ENCODE measurements at regions not wholly inside any gene's neighbourhood (a gene's known extent, or its start where the extent isn't known, plus 50 kb on each side); places are given as distances from the start of the nearest gene placed in this dataset.

DNA sequence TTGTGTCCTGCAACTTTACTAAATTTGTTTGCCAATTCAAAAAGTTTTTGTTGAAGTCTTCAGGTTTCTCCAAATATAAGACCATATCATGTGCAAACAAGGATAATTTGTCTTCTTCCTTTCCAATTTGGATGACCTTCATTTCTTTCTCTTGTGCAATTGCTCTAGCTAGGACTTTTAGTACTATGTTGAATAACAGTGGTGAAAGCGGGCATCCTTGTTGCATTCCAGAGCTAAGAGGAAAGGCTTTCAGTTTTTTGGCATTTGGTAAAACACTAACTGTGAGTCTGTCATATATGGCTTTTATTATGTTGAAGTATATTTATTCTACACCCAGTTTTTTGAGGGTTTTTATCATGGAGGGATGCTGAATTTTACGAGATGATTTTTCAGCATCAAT is 630.0 kb upstream of the ADGRL2 start:
- Histone ChIP-seq H3K4me2 (ENCODE audit: low read depth, low read length, poor library complexity, severe bottlenecking) (no peak overlapping the region), H3K36me3 (ENCODE audit: low read length) (no peaks in the 10 kb centered on the region), H3K79me2 (ENCODE audit: insufficient read depth, low read length) (no peaks in the 10 kb centered on the region), H2AFZ (ENCODE audit: low read depth, low read length, severe bottlenecking) (no peak overlapping the region), H3K4me3 (ENCODE audit: insufficient read depth, low read length, poor library complexity, severe bottlenecking) (no peak overlapping the region), H3F3A (ENCODE audit: insufficient read depth) (no peaks in the 10 kb centered on the region), H3K27ac (ENCODE audit: low read depth, low read length) (no peak overlapping the region), H3K9me2 (replicated peaks; ENCODE audit: insufficient read depth, low read length) (no peaks in the 10 kb centered on the region), H4K20me1 (ENCODE audit: low read depth, low read length) (no peaks in the 10 kb centered on the region), H3K9me3 (ENCODE audit: insufficient read depth, low read length) (no peaks in the 10 kb centered on the region), H3K9ac (ENCODE audit: low read length) (no peak overlapping the region), H3K27me3 (ENCODE audit: low read length) (no peaks in the 10 kb centered on the region)
- TF ChIP-seq, protein P1, sequence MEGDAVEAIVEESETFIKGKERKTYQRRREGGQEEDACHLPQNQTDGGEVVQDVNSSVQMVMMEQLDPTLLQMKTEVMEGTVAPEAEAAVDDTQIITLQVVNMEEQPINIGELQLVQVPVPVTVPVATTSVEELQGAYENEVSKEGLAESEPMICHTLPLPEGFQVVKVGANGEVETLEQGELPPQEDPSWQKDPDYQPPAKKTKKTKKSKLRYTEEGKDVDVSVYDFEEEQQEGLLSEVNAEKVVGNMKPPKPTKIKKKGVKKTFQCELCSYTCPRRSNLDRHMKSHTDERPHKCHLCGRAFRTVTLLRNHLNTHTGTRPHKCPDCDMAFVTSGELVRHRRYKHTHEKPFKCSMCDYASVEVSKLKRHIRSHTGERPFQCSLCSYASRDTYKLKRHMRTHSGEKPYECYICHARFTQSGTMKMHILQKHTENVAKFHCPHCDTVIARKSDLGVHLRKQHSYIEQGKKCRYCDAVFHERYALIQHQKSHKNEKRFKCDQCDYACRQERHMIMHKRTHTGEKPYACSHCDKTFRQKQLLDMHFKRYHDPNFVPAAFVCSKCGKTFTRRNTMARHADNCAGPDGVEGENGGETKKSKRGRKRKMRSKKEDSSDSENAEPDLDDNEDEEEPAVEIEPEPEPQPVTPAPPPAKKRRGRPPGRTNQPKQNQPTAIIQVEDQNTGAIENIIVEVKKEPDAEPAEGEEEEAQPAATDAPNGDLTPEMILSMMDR (IDR thresholded peaks at IDR 0.05; ENCODE audit: insufficient read depth, low read length, poor library complexity, severe bottlenecking), result no peak
- TF ChIP-seq EZH2phosphoT487 (conservative IDR thresholded peaks at IDR 0.05; ENCODE audit: low read length), result no peak

GRCh38 chr1:81165963-81166362 is 634.8 kb upstream of the ADGRL2 start:
- Histone ChIP-seq H3K9me2 (replicated peaks; ENCODE audit: insufficient read depth, low read length) (no peaks in the 10 kb centered on the region), H3K4me2 (ENCODE audit: low read depth, low read length, poor library complexity, severe bottlenecking) (no peak overlapping the region), H4K20me1 (ENCODE audit: low read depth, low read length) (no peaks in the 10 kb centered on the region), H2AFZ (ENCODE audit: low read depth, low read length, severe bottlenecking) (no peak overlapping the region), H3F3A (ENCODE audit: insufficient read depth) (no peaks in the 10 kb centered on the region), H3K79me2 (ENCODE audit: insufficient read depth, low read length) (no peaks in the 10 kb centered on the region), H3K4me3 (ENCODE audit: insufficient read depth, low read length, poor library complexity, severe bottlenecking) (no peak overlapping the region), H3K9me3 (ENCODE audit: insufficient read depth, low read length) (no peaks in the 10 kb centered on the region), H3K27ac (ENCODE audit: low read depth, low read length) (no peak overlapping the region), H3K36me3 (ENCODE audit: low read length) (no peaks in the 10 kb centered on the region), H3K27me3 (ENCODE audit: low read length) (no peaks in the 10 kb centered on the region), H3K9ac (ENCODE audit: low read length) (no peak overlapping the region)
- TF ChIP-seq, protein P1 (IDR thresholded peaks at IDR 0.05; ENCODE audit: insufficient read depth, low read length, poor library complexity, severe bottlenecking), result no peak
- TF ChIP-seq EZH2phosphoT487 (conservative IDR thresholded peaks at IDR 0.05; ENCODE audit: low read length), result no peak

DNA sequence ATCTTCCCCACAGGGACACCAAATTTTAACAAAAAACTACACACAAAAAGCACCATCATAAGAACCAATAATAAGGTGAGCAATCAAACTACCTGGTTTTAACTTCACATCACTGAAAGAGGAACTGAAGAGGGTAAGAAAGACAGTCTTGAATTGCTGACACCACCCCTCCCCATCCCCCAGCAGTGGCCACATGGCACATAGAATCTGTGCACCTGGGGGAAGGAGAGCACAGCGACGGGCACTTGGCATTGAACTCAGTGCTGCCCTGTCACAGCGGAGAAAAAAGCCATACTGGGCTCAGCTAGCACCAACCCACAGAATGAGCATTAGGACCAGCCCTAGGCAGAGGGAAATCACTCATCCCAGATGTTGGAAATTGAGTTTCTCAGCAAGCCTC is 640.0 kb upstream of the ADGRL2 start:
- Histone ChIP-seq H3K4me3 (ENCODE audit: insufficient read depth, low read length, poor library complexity, severe bottlenecking) (no peak overlapping the region), H3F3A (ENCODE audit: insufficient read depth) (no peaks in the 10 kb centered on the region), H2AFZ (ENCODE audit: low read depth, low read length, severe bottlenecking) (no peak overlapping the region), H4K20me1 (ENCODE audit: low read depth, low read length) (no peaks in the 10 kb centered on the region), H3K79me2 (ENCODE audit: insufficient read depth, low read length) (no peaks in the 10 kb centered on the region), H3K27me3 (ENCODE audit: low read length) (no peaks in the 10 kb centered on the region), H3K9me2 (replicated peaks; ENCODE audit: insufficient read depth, low read length) (no peaks in the 10 kb centered on the region), H3K4me2 (ENCODE audit: low read depth, low read length, poor library complexity, severe bottlenecking) (no peak overlapping the region), H3K9ac (ENCODE audit: low read length) (no peak overlapping the region), H3K9me3 (ENCODE audit: insufficient read depth, low read length) (no peaks in the 10 kb centered on the region), H3K27ac (ENCODE audit: low read depth, low read length) (no peak overlapping the region), H3K36me3 (ENCODE audit: low read length) (no peaks in the 10 kb centered on the region)
- TF ChIP-seq, protein P1 (IDR thresholded peaks at IDR 0.05; ENCODE audit: insufficient read depth, low read length, poor library complexity, severe bottlenecking), result no peak
- TF ChIP-seq EZH2phosphoT487 (conservative IDR thresholded peaks at IDR 0.05; ENCODE audit: low read length), result no peak

All from SU-DHL-6 (cell line).